Lower leg skin (tissue), 3 donors: ENCODE measurements at regions not wholly inside any gene's neighbourhood (a gene's known extent, or its start where the extent isn't known, plus 50 kb on each side); places are given as distances from the start of the nearest gene placed in this dataset.

Experiments used
- POLR2A ChIP-seq, 2 donors: fragments of 450-650 bp; IDR thresholded peaks; one replicate each; pipeline ENCODE4 v1.6.1; 2016 to 2017; ENCODE audit warnings: antibody characterized with exemption in 2 of 2, mild to moderate bottlenecking in 1 of 2, moderate library complexity in 1 of 2
- TF ChIP-seq, protein P1 (sequence below), 3 donors: fragments of 450-650 bp; IDR thresholded peaks; one replicate each; pipeline ENCODE4 v1.5.1; 2016; ENCODE audit warnings: antibody characterized with exemption in 3 of 3, mild to moderate bottlenecking in 3 of 3, moderate library complexity in 2 of 3

DNA sequence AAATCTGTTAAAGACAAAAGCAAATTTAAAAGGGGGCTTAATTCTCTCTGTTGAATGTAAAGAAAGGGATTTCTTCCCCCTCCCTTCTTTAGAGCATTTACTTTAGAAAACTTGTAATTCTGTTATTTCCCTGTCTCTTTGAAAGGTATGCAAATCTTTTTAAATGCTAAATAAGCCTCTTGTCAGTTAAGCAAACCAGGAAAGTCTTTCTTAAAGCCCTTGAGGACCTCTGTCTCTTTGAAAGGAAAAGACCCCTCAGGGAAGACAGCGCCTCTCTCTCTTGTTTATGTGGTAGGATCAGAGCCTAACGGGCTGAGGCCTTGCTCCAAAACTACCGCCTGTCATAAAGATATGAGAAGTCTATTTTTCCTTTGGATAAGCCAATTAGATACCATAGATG lies 139.9 kb upstream of the CDH7 start:
- TF ChIP-seq, protein P1, sequence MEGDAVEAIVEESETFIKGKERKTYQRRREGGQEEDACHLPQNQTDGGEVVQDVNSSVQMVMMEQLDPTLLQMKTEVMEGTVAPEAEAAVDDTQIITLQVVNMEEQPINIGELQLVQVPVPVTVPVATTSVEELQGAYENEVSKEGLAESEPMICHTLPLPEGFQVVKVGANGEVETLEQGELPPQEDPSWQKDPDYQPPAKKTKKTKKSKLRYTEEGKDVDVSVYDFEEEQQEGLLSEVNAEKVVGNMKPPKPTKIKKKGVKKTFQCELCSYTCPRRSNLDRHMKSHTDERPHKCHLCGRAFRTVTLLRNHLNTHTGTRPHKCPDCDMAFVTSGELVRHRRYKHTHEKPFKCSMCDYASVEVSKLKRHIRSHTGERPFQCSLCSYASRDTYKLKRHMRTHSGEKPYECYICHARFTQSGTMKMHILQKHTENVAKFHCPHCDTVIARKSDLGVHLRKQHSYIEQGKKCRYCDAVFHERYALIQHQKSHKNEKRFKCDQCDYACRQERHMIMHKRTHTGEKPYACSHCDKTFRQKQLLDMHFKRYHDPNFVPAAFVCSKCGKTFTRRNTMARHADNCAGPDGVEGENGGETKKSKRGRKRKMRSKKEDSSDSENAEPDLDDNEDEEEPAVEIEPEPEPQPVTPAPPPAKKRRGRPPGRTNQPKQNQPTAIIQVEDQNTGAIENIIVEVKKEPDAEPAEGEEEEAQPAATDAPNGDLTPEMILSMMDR (IDR thresholded peaks at IDR 0.05): no peak
- no peak for TF ChIP-seq POLR2A (IDR thresholded peaks at IDR 0.05)
